ENCODE measurements at regions not wholly inside any gene's neighbourhood (a gene's known extent, or its start where the extent isn't known, plus 50 kb on each side); places are given as distances from the start of the nearest gene placed in this dataset.
"Not testable (repeated sequence)": the region's sequence is repeated elsewhere in the genome, so short reads cannot be mapped to it uniquely, and the experiment has no call there.

GRCh38 chr3:20537234-20537633, 351.2 kb upstream of the SGO1 start:
- no peak for DNase-seq

- DNase-seq, result no peak
These were observed 343.9 kb upstream of the SGO1 start for GRCh38 chr3:20529911-20530310.

- DNase-seq, result no peak
These were observed 342.3 kb upstream of the SGO1 start for GRCh38 chr3:20528180-20528770.

GRCh38 chr3:20527368-20527767, 341.4 kb upstream of the SGO1 start:
- DNase-seq, result no peak

GRCh38 chr3:20524328-20524727, 338.3 kb upstream of the SGO1 start:
- no peak for DNase-seq

- no peak for DNase-seq
These were observed 337.3 kb upstream of the SGO1 start for GRCh38 chr3:20523293-20523692.

- not testable (repeated sequence) for DNase-seq
These were observed 331.3 kb upstream of the SGO1 start for GRCh38 chr3:20517316-20517715.

- DNase-seq, result no peak
These were observed 330.3 kb upstream of the SGO1 start for GRCh38 chr3:20516311-20516710.

- no peak for DNase-seq
These were observed 329.8 kb upstream of the SGO1 start for GRCh38 chr3:20515834-20516233.

- DNase-seq, result peak; percentile 59
These were observed 326.0 kb upstream of the SGO1 start for GRCh38 chr3:20511863-20512505.

GRCh38 chr3:20510396-20510795, 324.4 kb upstream of the SGO1 start:
- DNase-seq, result no peak

- DNase-seq, result no peak
These were observed 317.5 kb upstream of the SGO1 start for GRCh38 chr3:20503394-20504082.

GRCh38 chr3:20490996-20491395, 305.0 kb upstream of the SGO1 start:
- no peak for DNase-seq

- DNase-seq, result no peak
These were observed 302.1 kb upstream of the SGO1 start for GRCh38 chr3:20488151-20488550.

- DNase-seq, result no peak
These were observed 298.1 kb upstream of the SGO1 start for GRCh38 chr3:20484126-20484525.

- DNase-seq, result no peak
These were observed 296.3 kb upstream of the SGO1 start for GRCh38 chr3:20482350-20482749.

GRCh38 chr3:20480786-20481365, 294.9 kb upstream of the SGO1 start:
- no peak for DNase-seq

- DNase-seq, result no peak
These were observed 292.4 kb upstream of the SGO1 start for GRCh38 chr3:20478436-20478835.

GRCh38 chr3:20464237-20464636, 278.2 kb upstream of the SGO1 start:
- not testable (repeated sequence) for DNase-seq

- DNase-seq, result no peak
These were observed 276.7 kb upstream of the SGO1 start for GRCh38 chr3:20462723-20463122.

- DNase-seq, result peak; percentile 0
These were observed 276.2 kb upstream of the SGO1 start for GRCh38 chr3:20462226-20462625.

GRCh38 chr3:20458994-20459716, 273.1 kb upstream of the SGO1 start:
- no peak for DNase-seq

GRCh38 chr3:20456511-20456910, 270.5 kb upstream of the SGO1 start:
- DNase-seq, result no peak
